ENCODE measurements at regions not wholly inside any gene's neighbourhood (a gene's known extent, or its start where the extent isn't known, plus 50 kb on each side); places are given as distances from the start of the nearest gene placed in this dataset.
"Not testable (repeated sequence)": the region's sequence is repeated elsewhere in the genome, so short reads cannot be mapped to it uniquely, and the experiment has no call there.

- H3K4me3 Mint-ChIP-seq, result no peak overlapping the region
- H3K9me3 Mint-ChIP-seq, result no peaks in the 10 kb centered on the region
- no peaks in the 10 kb centered on the region for H3K36me3 Mint-ChIP-seq (ENCODE audit: low read depth)
- H3K27me3 Mint-ChIP-seq, result no peaks in the 10 kb centered on the region
- no peak overlapping the region for H3K27ac Mint-ChIP-seq
- H3K4me1 Mint-ChIP-seq (ENCODE audit: low read depth), result no peaks in the 10 kb centered on the region
These were observed 270.0 kb upstream of the SOX4 start for GRCh38 chr6:21323577-21323976.

DNA sequence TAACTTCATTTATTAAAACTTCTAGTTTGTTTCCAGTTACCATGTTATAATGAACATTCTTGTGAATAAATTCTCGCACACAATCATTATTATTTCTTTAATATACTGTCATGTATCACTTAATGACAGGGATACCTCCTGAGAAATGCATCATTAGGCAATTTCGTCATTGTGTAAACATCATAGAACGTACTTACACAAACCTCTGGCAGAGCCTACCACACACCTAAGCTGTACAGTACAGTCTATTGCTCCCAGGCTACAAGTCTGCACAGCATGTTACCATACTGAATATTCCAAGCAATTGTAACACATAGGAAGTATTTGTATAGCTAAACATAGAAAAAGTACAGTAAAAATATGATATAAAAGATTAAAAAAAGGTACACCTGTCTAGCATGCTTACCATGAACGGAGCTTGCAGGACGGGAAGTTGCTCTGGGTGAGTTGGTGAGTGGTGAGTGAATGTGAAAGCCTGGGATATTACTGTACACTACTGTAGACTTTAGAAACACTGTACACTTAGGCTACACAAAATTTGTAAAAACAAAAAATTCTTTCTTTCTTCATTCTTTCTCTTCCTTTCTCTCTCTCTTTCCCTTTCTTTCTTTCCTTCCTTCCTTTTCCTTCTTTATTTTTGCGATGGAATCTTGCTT, 268.2 kb upstream of the SOX4 start:
- Mint-ChIP-seq H3K36me3 (ENCODE audit: low read depth) (no peaks in the 10 kb centered on the region), H3K4me1 (ENCODE audit: low read depth) (no peaks in the 10 kb centered on the region), H3K4me3 (no peak overlapping the region), H3K9me3 (no peaks in the 10 kb centered on the region), H3K27ac (no peak overlapping the region), H3K27me3 (no peaks in the 10 kb centered on the region)

DNA sequence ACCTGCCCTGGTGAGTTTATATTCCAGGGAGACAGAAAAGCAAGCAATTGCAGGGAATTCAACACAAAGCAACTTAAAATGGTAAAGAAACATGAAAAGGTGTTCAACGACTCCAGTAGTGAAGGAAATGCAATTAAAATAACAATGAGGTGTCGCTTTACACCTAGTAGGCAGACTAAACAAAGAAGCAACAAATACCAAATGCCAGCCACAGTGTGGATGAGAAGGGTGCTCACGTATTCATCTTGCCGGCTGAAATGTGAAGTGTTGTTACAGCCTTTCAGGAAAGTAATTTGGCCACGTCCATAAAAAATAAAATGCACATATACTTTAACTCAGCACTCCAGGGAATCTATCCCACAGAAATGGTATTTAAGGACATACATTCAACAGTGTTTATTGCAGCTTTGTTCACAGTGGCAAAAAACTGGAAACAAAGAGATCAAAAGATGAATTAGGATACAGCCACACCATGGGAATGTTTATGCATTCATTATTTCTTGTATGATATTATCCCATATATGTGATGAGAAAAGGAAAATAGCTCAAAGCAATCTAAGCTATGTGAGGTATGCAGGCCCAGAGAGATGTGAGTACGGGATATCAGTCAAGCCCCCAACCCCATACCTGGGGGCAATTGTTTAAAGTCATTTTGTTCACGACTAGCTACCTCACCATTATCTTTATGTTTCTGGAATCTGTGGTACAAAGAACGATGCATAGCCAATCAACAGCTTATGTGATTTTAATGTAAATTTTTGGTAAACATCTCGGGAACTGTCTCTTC, 266.0 kb upstream of the SOX4 start:
- H3K36me3 Mint-ChIP-seq (ENCODE audit: low read depth), result no peaks in the 10 kb centered on the region
- no peak overlapping the region for H3K4me3 Mint-ChIP-seq
- H3K4me1 Mint-ChIP-seq (ENCODE audit: low read depth), result no peaks in the 10 kb centered on the region
- peaks cover 4% of the 10 kb centered on the region for H3K27me3 Mint-ChIP-seq
- H3K9me3 Mint-ChIP-seq, result no peaks in the 10 kb centered on the region
- no peak overlapping the region for H3K27ac Mint-ChIP-seq

DNA sequence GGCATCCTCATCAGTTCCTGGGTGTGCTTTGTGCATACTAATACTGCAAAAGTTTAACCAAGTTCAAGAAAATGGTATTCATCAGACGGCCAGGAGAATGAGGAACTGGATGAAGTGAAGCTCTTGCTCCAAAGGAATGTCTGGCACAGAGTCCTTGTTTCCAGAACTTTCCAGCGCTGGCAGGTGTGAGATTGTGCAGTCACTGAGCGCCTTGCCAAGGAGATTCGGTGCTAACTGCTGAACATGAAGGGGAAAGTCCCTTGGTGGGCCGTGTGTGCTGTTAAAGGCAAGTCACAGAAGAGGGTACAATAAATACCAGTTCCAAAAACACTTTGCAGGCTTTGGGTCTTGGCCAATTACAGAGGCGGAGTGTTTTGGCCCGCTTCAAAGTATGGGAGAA, 262.3 kb upstream of the SOX4 start:
- Mint-ChIP-seq H3K4me1 (ENCODE audit: low read depth) (no peaks in the 10 kb centered on the region), H3K27ac (no peak overlapping the region), H3K36me3 (ENCODE audit: low read depth) (no peaks in the 10 kb centered on the region), H3K27me3 (peaks cover 4% of the 10 kb centered on the region), H3K9me3 (no peaks in the 10 kb centered on the region), H3K4me3 (no peak overlapping the region)

DNA sequence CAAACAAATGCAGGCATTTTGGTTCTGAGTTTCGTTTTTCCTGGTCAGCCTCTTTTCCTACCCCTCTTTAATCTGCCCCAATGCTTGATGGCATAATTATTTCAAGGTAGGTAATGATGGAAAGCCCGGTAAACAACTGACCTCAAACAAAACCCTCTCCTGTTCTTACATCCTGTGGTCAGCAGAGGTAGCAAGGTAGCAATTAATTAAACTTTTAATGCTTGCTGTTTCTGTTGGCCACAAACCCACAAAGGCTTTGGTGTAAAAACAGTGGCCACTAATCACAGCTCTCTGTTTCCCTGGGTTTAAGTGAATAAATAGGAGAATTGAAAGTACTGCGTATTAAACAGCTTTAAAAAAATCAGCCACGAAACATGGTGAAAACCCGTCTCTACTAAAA, 261.5 kb upstream of the SOX4 start:
- H3K27ac Mint-ChIP-seq, result no peak overlapping the region
- no peaks in the 10 kb centered on the region for H3K36me3 Mint-ChIP-seq (ENCODE audit: low read depth)
- peaks cover under 1% of the 10 kb centered on the region for H3K9me3 Mint-ChIP-seq
- no peak overlapping the region for H3K4me3 Mint-ChIP-seq
- peaks cover 4% of the 10 kb centered on the region for H3K27me3 Mint-ChIP-seq
- H3K4me1 Mint-ChIP-seq (ENCODE audit: low read depth), result no peaks in the 10 kb centered on the region

DNA sequence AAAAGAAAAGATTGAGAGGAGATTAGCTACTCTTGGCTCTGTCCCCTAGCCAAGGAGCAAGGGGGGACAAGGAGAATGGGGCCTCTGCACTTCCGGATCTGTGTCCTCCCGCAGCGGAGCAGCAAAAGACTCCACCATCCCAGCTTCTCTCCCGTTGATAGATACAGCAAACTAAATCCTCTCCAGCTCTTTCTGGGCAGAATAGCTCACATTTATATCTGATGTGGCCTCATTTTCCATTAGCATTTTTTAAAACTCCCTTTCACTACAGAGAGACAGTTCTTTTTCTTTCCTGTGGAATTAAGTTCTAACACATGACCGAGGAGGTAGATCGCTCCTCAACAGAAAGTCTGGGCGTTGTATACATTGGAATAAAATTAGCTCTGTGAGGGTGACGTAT, 260.9 kb upstream of the SOX4 start:
- Mint-ChIP-seq H3K27me3 (peaks cover 4% of the 10 kb centered on the region), H3K9me3 (peaks cover 5% of the 10 kb centered on the region), H3K4me3 (no peak overlapping the region), H3K36me3 (ENCODE audit: low read depth) (no peaks in the 10 kb centered on the region), H3K27ac (no peak overlapping the region), H3K4me1 (ENCODE audit: low read depth) (no peaks in the 10 kb centered on the region)

GRCh38 chr6:21333715-21334114, 259.8 kb upstream of the SOX4 start:
- H3K4me1 Mint-ChIP-seq (ENCODE audit: low read depth), result no peaks in the 10 kb centered on the region
- no peak overlapping the region for H3K4me3 Mint-ChIP-seq
- H3K36me3 Mint-ChIP-seq (ENCODE audit: low read depth), result no peaks in the 10 kb centered on the region
- H3K9me3 Mint-ChIP-seq, result peaks cover 5% of the 10 kb centered on the region
- peaks cover 4% of the 10 kb centered on the region for H3K27me3 Mint-ChIP-seq
- no peak overlapping the region for H3K27ac Mint-ChIP-seq

GRCh38 chr6:21334651-21335050, 258.9 kb upstream of the SOX4 start:
- peaks cover 5% of the 10 kb centered on the region for H3K9me3 Mint-ChIP-seq
- H3K27me3 Mint-ChIP-seq, result peaks cover 4% of the 10 kb centered on the region
- no peaks in the 10 kb centered on the region for H3K4me1 Mint-ChIP-seq (ENCODE audit: low read depth)
- H3K27ac Mint-ChIP-seq, result no peak overlapping the region
- no peak overlapping the region for H3K4me3 Mint-ChIP-seq
- no peaks in the 10 kb centered on the region for H3K36me3 Mint-ChIP-seq (ENCODE audit: low read depth)

- Mint-ChIP-seq H3K4me1 (ENCODE audit: low read depth) (no peaks in the 10 kb centered on the region), H3K9me3 (peaks cover 5% of the 10 kb centered on the region), H3K4me3 (no peak overlapping the region), H3K36me3 (ENCODE audit: low read depth) (no peaks in the 10 kb centered on the region), H3K27me3 (peaks cover 4% of the 10 kb centered on the region), H3K27ac (no peak overlapping the region)
These were observed 258.0 kb upstream of the SOX4 start for GRCh38 chr6:21335591-21335990.

GRCh38 chr6:21337263-21337662, 256.3 kb upstream of the SOX4 start:
- Mint-ChIP-seq H3K4me3 (no peak overlapping the region), H3K27ac (no peak overlapping the region), H3K36me3 (ENCODE audit: low read depth) (no peaks in the 10 kb centered on the region), H3K27me3 (no peaks in the 10 kb centered on the region), H3K9me3 (peaks cover 5% of the 10 kb centered on the region), H3K4me1 (ENCODE audit: low read depth) (no peaks in the 10 kb centered on the region)

DNA sequence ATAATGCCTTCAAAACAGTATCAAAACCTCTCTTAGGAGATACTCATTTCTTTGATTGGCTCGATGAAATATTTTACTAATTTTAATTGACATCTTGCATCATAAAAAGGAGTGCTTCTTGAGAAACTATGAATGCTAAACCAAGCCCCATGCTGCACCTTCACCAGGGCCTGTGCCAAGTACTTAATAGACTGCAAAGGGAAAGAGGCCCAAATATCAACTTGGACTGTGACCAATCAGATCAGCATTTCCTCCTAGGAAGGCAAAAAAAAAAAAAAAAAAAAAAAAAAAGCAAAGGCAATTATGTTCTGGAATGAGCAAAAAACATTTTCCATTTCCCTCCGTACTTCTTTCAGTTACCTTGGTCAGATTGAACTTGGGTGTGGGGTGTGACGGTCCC, 253.0 kb upstream of the SOX4 start:
- Mint-ChIP-seq H3K36me3 (ENCODE audit: low read depth) (no peaks in the 10 kb centered on the region), H3K9me3 (peaks cover 5% of the 10 kb centered on the region), H3K27me3 (peaks cover 9% of the 10 kb centered on the region), H3K4me3 (no peak overlapping the region), H3K4me1 (ENCODE audit: low read depth) (no peaks in the 10 kb centered on the region), H3K27ac (no peak overlapping the region)

DNA sequence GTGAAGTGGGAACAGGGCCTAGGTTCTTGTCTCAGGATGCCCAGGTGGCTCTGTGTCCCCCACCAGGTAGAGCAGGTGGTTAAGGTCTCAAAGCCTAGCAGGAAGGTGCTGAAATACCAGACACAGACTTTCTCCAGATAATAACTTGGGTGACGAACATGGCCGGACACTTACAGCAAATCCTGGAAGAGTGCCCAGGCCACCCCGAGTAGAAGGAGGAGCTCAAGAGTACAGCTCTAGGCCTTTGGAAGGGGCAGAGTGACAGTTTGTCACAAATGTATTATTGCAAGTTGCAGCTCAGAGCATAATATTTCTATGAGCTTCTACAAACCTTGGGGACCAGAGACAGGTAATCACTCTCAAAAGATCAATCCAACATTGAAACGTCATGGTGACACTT, 251.6 kb upstream of the SOX4 start:
- Mint-ChIP-seq H3K36me3 (ENCODE audit: low read depth) (no peaks in the 10 kb centered on the region), H3K4me3 (no peak overlapping the region), H3K9me3 (peaks cover 5% of the 10 kb centered on the region), H3K27ac (no peak overlapping the region), H3K27me3 (peaks cover 9% of the 10 kb centered on the region), H3K4me1 (ENCODE audit: low read depth) (no peaks in the 10 kb centered on the region)

- Mint-ChIP-seq H3K27ac (no peak overlapping the region), H3K9me3 (peaks cover under 1% of the 10 kb centered on the region), H3K4me3 (no peak overlapping the region), H3K27me3 (peaks cover 9% of the 10 kb centered on the region), H3K36me3 (ENCODE audit: low read depth) (no peaks in the 10 kb centered on the region), H3K4me1 (ENCODE audit: low read depth) (no peaks in the 10 kb centered on the region)
These were observed 251.1 kb upstream of the SOX4 start for GRCh38 chr6:21342501-21342900.

DNA sequence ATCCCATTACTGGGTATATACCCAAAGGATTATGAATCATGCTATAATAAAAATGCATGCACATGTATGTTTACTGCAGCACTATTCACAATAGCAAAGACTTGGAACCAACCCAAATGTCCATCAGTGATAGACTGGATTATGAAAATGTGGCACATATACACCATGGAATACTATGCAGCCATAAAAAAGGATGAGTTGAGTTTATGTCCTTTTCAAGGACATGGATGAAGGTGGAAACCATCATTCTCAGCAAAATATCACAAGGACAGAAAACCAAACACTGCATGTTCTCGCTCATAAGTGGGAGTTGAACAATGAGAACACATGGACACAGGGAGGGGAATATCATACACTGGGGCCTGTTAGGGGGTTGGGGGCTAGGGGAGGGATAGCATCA, 247.8 kb upstream of the SOX4 start:
- not testable (repeated sequence) for H3K4me1 Mint-ChIP-seq (ENCODE audit: low read depth); H3K9me3 Mint-ChIP-seq; H3K36me3 Mint-ChIP-seq (ENCODE audit: low read depth); H3K27me3 Mint-ChIP-seq; H3K27ac Mint-ChIP-seq; H3K4me3 Mint-ChIP-seq

GRCh38 chr6:21348146-21348503, 245.4 kb upstream of the SOX4 start:
- Mint-ChIP-seq H3K9me3 (no peaks in the 10 kb centered on the region), H3K4me1 (ENCODE audit: low read depth) (no peaks in the 10 kb centered on the region), H3K27me3 (peaks cover 7% of the 10 kb centered on the region), H3K36me3 (ENCODE audit: low read depth) (no peaks in the 10 kb centered on the region), H3K27ac (no peak overlapping the region), H3K4me3 (no peak overlapping the region)
